GM12865 (cell line): ENCODE measurements at regions not wholly inside any gene's neighbourhood (a gene's known extent, or its start where the extent isn't known, plus 50 kb on each side); places are given as distances from the start of the nearest gene placed in this dataset.

ENCODE experiments used
- DNase-seq: peaks from one replicate; pipeline ENCODE4 v3.0.0; 2010; ENCODE audit warnings: low read depth
- H3K4me3 ChIP-seq: 2 replicates; pipeline ENCODE4 v1.5.1; 2011; ENCODE audit warnings: mild to moderate bottlenecking, low read depth, low read length, control low read depth
- CTCF ChIP-seq: IDR thresholded peaks from 2 replicates; pipeline ENCODE4 v1.5.1; 2011; ENCODE audit warnings: low read length, control low read depth, low read depth, inconsistent platforms; ENCODE audit not compliant: insufficient read depth; ENCODE audit errors: missing control alignments

DNA sequence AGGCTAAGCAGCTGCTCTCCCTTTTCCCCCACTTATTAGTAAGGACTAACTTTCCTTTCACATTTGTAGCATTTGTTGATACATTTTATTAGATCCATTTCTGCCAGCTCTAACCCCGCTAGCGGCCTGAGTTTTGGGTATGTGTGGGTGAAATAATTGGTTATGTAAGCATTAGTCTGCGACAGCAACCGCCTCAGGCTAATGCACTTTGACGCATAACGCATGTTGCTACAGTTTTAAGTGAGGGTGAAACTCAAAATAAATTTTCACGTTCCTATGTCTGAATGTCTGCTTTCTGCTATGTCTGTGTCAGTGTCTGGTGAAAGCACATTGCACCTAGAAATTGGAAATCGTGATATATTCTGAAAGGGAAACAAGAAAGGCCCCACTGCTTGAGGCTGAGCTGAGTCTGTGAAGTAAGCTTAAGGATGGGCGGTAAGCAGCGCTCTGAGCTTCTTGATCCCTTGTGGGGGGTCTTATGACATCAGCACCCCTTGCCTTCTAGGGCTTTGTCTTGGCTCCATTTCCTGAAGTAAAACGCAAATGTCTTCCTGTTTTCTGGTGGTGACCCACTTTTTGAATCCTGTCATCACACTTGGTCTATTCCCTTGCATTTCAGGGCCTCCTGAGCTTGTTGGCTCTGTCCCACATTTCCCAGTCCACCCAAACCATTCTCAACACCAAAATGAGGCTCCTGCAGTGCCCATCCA is 648.3 kb upstream of the ARGLU1 start:
- DNase-seq: no peak
- TF ChIP-seq CTCF: no peak
- no peak overlapping the region for H3K4me3 ChIP-seq

DNA sequence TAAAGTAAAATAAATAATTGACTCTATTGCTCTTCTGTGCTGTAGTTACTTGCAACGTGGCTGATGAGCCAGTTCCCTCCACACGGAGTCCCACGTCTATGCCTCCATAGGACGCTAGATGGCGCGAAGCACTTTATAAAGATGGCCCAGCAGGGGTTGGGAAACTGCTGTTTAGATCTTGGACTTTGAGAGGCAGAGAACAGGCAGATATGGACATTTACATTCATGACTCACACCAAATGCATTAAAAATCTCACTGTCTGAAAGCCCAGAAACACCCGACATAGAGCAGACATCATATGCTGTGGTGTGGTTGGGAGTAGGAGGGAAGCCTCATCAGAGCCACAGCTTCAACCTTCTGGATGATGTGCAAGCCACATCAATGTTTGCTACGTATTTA is 643.1 kb upstream of the ARGLU1 start:
- H3K4me3 ChIP-seq: no peak overlapping the region
- peak; percentile 67 for DNase-seq
- peak; percentile 85 for TF ChIP-seq CTCF

- no peak for TF ChIP-seq CTCF
- H3K4me3 ChIP-seq: no peak overlapping the region
- DNase-seq: no peak
Observed at GRCh38 chr13:107210723-107211030, 642.7 kb upstream of the ARGLU1 start.

DNA sequence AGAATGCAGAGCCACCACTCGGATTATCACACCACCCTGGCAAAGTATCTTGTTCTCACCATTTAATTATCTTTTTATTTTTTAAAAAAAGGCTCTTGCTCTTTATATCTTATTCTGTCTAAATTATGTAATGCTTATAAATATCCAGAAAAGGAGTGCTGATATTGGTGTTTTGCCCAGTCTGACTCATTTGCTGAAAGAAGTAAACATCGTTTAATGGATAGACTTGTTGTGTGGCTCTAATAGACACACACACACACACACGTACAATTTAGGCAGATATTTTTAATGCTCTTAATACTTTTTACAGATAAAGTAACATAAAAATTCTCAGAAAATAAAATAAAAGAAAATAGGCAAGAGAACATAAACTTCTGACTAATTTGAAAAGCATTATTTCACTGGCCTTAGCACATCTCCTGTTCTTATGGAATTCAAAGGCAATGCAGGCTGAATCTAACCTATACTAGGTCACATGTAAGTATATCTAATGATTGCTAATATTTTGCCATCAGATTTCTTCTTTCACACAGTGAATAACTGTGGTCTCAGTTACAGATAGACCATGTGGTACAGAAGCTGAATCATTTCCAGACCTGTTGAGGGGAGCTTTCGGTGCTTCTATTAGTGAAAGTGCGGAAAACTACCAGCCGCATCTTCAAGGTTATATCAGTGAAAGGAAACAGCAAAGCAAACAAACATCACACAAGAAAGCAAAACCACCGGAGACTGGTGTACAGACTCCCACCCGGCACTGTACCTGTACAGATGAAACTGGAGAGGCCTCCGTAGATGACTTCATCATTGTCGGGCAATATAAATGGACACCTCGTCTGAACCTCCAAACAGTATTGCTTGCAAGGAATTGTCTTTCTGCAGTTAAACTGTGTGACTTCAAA is 642.1 kb upstream of the ARGLU1 start:
- H3K4me3 ChIP-seq: no peak overlapping the region
- DNase-seq: peak; percentile 10
- TF ChIP-seq CTCF: no peak

DNA sequence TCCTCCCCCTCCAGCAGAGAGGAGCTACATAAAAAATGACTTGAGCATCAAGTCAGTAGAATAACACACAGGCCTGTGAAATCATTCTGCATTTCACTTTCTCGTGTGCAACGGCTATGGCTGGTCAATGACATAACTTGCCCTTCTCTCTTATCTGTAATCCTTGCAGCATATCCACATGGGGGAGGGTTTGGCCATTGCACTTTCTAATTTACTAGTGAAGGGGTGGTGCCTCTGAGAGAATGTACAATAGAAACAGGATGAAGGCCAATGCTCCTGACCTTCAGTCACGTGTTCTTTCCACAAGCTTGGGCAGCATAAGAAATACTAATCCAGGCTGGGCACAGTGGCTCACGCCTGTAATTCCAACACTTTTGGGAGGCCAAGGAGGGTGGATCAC is 641.0 kb upstream of the ARGLU1 start:
- no peak for DNase-seq
- TF ChIP-seq CTCF: no peak
- H3K4me3 ChIP-seq: no peak overlapping the region

GRCh38 chr13:107205318-107206104 is 637.6 kb upstream of the ARGLU1 start:
- DNase-seq: peak; percentile 66
- no peak overlapping the region for H3K4me3 ChIP-seq
- peak; percentile 91 for TF ChIP-seq CTCF
